Lower leg skin (tissue), 4 donors: ENCODE measurements at regions not wholly inside any gene's neighbourhood (a gene's known extent, or its start where the extent isn't known, plus 50 kb on each side); places are given as distances from the start of the nearest gene placed in this dataset.

Experiments
- DNase-seq, 2 donors: peaks; one replicate each; pipeline ENCODE4 v3.0.0-alpha.2; 2019; ENCODE audit warnings: low spot score in 2 of 2
- H3K4me3 ChIP-seq: fragments of 200-600 bp; sonication (generic); 2 replicates; pipeline ENCODE4 v1.5.1; 2017; ENCODE audit warnings: mild to moderate bottlenecking, low read depth; ENCODE audit not compliant: poor library complexity, severe bottlenecking
- CTCF ChIP-seq, 3 donors: fragments of 450-650 bp; IDR thresholded peaks; one replicate each; pipeline ENCODE4 v1.5.1; 2016; ENCODE audit warnings: antibody characterized with exemption in 3 of 3, mild to moderate bottlenecking in 3 of 3, moderate library complexity in 2 of 3
- POLR2A ChIP-seq, 2 donors: fragments of 450-650 bp; IDR thresholded peaks; one replicate each; pipeline ENCODE4 v1.6.1; 2016 to 2017; ENCODE audit warnings: antibody characterized with exemption in 2 of 2, mild to moderate bottlenecking in 1 of 2, moderate library complexity in 1 of 2
- WGBS, 2 donors: methylation state at CpG; one replicate each; pipeline ENCODE4 v1.1.5; 2018; 5-methylcytosine and 5-hydroxymethylcytosine counted together
- intact Hi-C: fragments of 100-400 bp; cut with DNase I; formaldehyde crosslinking; loops from one replicate; pipeline ENCODE4 v1.15.0; 2023; ENCODE audit warnings: low total_unique reads

DNA sequence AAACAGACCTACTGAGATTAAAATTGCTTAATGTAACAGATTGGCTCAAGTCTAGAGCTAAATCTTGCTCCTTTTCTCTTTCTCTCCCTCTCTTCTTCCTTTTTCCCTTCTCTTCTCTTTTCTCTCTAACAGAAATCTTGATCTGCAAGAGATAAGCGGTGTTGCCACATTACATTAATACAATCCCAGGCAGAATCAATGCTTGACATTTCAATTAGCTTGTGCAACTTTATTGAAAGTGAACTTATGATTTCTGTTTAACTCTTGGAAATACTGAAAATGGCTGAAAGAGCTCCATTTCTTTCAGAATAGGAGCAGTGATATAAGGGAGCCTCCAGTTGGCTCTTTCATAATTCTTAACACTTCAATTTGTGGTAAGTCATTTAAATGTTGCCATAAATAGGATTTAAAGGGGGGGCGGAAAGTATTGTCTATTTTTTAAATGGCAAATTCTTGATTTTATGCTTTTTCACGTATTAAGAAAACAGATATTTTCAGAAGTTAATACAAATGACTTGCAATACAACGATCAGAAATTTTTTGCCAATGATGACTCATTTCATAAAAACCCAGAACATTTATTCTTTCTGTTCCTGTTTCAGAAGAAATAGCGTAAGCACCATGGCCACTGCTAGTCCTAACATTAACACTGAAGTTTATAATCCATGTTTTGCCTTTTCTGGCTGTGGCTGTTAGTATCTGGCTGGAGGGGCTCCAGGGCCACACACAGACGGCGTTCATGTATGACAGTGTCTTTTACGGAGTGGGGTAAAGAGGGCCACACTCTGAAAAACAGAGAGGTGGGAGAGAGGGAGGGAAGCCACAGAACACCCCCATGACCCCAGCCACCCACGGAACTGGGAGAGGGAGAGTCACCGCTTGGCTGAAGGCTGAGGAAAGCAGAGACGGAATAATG is 115.7 kb upstream of the FAT1 start:
- H3K4me3 ChIP-seq: no peak overlapping the region
- DNase-seq: no peak
- WGBS, 2 donors: 42 to 48% methylated on average over 11 of the region's 11 CpGs
- no peak for TF ChIP-seq CTCF (IDR thresholded peaks at IDR 0.05)
- no peak for TF ChIP-seq POLR2A (IDR thresholded peaks at IDR 0.05)
- intact Hi-C loops: no loop called here

GRCh38 chr4:186840222-186840701 is 116.6 kb upstream of the FAT1 start:
- TF ChIP-seq CTCF (IDR thresholded peaks at IDR 0.05) (no peak), POLR2A (IDR thresholded peaks at IDR 0.05) (no peak)
- WGBS, 2 donors: 60 to 66% methylated on average over 6 to 7 of the region's 7 CpGs
- peak in 1 of 2 donors; percentile 53 for DNase-seq
- intact Hi-C loops: no loop called here
- H3K4me3 ChIP-seq: no peak overlapping the region

GRCh38 chr4:186840771-186841301 is 117.2 kb upstream of the FAT1 start:
- whole genome bisulfite sequencing, 2 donors: 75 to 84% methylated on average over 21 of the region's 21 CpGs
- no peak for TF ChIP-seq CTCF (IDR thresholded peaks at IDR 0.05)
- no peak for TF ChIP-seq POLR2A (IDR thresholded peaks at IDR 0.05)
- no peak overlapping the region for H3K4me3 ChIP-seq
- intact Hi-C loops: no loop called here
- no peak for DNase-seq

DNA sequence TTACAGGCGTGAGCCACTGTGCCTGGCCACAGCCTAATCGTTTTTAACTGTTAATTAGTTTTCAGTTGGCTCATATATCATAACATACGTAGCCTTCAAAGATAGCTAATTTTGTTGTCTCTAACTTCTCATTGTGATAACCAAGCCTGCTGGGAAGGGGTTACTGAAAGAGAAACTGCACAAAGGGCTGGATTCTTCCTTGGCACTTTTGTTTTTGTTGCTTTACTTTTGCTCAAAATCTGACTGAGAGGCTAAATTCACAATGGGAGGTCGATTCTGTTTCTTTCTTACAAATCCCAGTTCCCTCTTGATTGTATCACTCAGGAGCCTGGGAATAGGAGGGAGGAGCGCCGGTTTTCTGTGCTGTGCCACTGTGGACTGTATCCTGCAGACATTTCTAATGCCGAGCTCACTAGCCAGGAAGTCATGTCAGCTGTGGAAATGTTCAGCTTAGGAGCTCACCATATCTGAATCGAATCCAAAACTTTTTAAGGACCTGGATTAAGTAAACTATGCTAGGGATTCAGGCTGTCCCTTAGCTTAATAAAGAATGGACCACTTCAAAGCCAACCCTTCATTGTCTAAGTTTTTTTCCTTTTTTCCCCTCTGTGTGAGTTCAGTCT is 120.5 kb upstream of the FAT1 start:
- 20 to 26% methylated on average over 8 of the region's 8 CpGs for WGBS, 2 donors
- DNase-seq: no peak
- TF ChIP-seq POLR2A (IDR thresholded peaks at IDR 0.05): no peak
- TF ChIP-seq CTCF (IDR thresholded peaks at IDR 0.05): no peak
- no peak overlapping the region for H3K4me3 ChIP-seq
- intact Hi-C loops: no loop called here

GRCh38 chr4:186845137-186845842 is 121.6 kb upstream of the FAT1 start:
- no peak for DNase-seq
- intact Hi-C loops: no loop called here
- no peak overlapping the region for H3K4me3 ChIP-seq

More at GRCh38 chr4:186845137-186845842, 121.6 kb upstream of the FAT1 start:
- WGBS, 2 donors: 55 to 70% methylated on average over 9 of the region's 9 CpGs
- TF ChIP-seq POLR2A (IDR thresholded peaks at IDR 0.05) (no peak), CTCF (IDR thresholded peaks at IDR 0.05) (no peak)
